Osteoblast (primary cell): ENCODE measurements at regions not wholly inside any gene's neighbourhood (a gene's known extent, or its start where the extent isn't known, plus 50 kb on each side); places are given as distances from the start of the nearest gene placed in this dataset. TPM values are rescaled to one million over a fixed set of nuclear protein-coding genes. Genes with fewer than 3 reads are reported as not detected.

Experiments used
- DNase-seq: peaks from one replicate; pipeline ENCODE4 v3.0.0; 2011; ENCODE audit warnings: low spot score, mixed read lengths; ENCODE audit not compliant: insufficient read length; ENCODE audit errors: missing footprints
- H2AFZ ChIP-seq: 2 replicates; pipeline ENCODE4 v1.6.0; 2011; ENCODE audit warnings: mild to moderate bottlenecking, low read length
- H3K27ac ChIP-seq: 2 replicates; pipeline ENCODE4 v1.5.1; 2011; ENCODE audit warnings: mild to moderate bottlenecking, low read depth, low read length, moderate library complexity
- H3K27me3 ChIP-seq: 2 replicates; pipeline ENCODE4 v1.6.0; 2012; ENCODE audit warnings: mild to moderate bottlenecking, control low read depth, inconsistent platforms, low read length, moderate library complexity; ENCODE audit not compliant: insufficient read depth
- H3K36me3 ChIP-seq: 2 replicates; pipeline ENCODE4 v1.5.1; 2011; ENCODE audit warnings: mild to moderate bottlenecking, low read length, control low read depth, moderate library complexity; ENCODE audit not compliant: insufficient read depth
- H3K4me1 ChIP-seq: 2 replicates; pipeline ENCODE4 v1.5.1; 2011; ENCODE audit warnings: mild to moderate bottlenecking, low read length, control low read depth, moderate library complexity; ENCODE audit not compliant: insufficient read depth
- H3K4me2 ChIP-seq: 2 replicates; pipeline ENCODE4 v1.6.0; 2011; ENCODE audit warnings: mild to moderate bottlenecking, low read length; ENCODE audit not compliant: insufficient read depth
- H3K4me3 ChIP-seq: fragments of 200-600 bp; sonication (generic); 3 replicates; pipeline ENCODE4 v1.5.1; 2012; ENCODE audit warnings: mild to moderate bottlenecking, low read length, inconsistent platforms; ENCODE audit not compliant: insufficient read depth
- H3K79me2 ChIP-seq: 2 replicates; pipeline ENCODE4 v1.6.0; 2012; ENCODE audit warnings: mild to moderate bottlenecking, low read length, control low read depth, inconsistent platforms; ENCODE audit not compliant: insufficient read depth
- H3K9me3 ChIP-seq: 2 replicates; pipeline ENCODE4 v1.5.1; 2011; ENCODE audit warnings: low read depth, low read length, control low read depth
- H4K20me1 ChIP-seq: 2 replicates; pipeline ENCODE4 v1.6.0; 2012; ENCODE audit warnings: mild to moderate bottlenecking, low read length, control low read depth; ENCODE audit not compliant: insufficient read depth
- small RNA-seq: library from RNA; depleted of rRNA; stranded (forward); fragments of <200 nt; gene quantifications from one replicate; pipeline ENCODE3, GENCODE V24; 2012
- TF ChIP-seq, protein P1 (sequence below): IDR thresholded peaks from 2 replicates; pipeline ENCODE4 v1.5.1; 2011; ENCODE audit warnings: mild to moderate bottlenecking, low read depth, low read length, moderate library complexity; ENCODE audit errors: extremely low read depth

DNA sequence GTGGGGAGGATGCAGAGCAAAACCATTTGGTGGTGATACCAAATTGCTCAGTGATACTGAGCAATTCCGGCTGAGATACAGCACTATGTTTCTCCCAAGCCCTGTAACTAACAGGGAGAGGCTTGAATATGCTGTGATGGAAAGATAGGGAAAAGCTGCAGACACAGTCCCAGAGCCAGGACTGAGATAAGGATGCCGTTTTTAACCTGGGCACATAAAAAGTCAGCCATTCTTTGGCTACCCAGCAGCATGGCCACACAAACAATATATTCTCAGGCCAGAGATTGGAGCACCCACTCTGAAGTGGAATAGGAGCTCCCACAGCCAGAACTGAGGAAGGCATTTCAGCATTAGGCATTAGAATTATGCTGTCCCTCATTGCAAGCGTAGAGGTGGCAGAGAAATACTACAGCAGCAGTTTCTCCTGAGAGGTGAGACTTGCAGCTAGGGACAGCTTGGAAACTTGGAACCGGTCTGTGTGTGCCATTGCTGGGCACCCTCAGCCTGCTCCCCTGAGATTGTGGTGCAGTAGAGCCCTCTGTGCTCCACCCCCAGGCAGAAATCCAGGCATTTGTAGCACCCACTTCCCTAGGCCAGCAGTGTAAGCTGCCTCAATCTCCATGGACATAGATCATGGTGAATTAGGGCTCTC lies 346.5 kb downstream of the TMEM135 start:
- Histone ChIP-seq H4K20me1 (no peaks in the 10 kb centered on the region), H3K79me2 (no peaks in the 10 kb centered on the region), H3K36me3 (no peaks in the 10 kb centered on the region), H3K27ac (no peak overlapping the region), H3K27me3 (peaks cover 2% of the 10 kb centered on the region), H3K4me1 (no peaks in the 10 kb centered on the region), H3K4me2 (no peak overlapping the region), H3K4me3 (no peak overlapping the region), H3K9me3 (no peaks in the 10 kb centered on the region), H2AFZ (no peak overlapping the region)
- TF ChIP-seq, protein P1, sequence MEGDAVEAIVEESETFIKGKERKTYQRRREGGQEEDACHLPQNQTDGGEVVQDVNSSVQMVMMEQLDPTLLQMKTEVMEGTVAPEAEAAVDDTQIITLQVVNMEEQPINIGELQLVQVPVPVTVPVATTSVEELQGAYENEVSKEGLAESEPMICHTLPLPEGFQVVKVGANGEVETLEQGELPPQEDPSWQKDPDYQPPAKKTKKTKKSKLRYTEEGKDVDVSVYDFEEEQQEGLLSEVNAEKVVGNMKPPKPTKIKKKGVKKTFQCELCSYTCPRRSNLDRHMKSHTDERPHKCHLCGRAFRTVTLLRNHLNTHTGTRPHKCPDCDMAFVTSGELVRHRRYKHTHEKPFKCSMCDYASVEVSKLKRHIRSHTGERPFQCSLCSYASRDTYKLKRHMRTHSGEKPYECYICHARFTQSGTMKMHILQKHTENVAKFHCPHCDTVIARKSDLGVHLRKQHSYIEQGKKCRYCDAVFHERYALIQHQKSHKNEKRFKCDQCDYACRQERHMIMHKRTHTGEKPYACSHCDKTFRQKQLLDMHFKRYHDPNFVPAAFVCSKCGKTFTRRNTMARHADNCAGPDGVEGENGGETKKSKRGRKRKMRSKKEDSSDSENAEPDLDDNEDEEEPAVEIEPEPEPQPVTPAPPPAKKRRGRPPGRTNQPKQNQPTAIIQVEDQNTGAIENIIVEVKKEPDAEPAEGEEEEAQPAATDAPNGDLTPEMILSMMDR = no peak
- no peak for DNase-seq

DNA sequence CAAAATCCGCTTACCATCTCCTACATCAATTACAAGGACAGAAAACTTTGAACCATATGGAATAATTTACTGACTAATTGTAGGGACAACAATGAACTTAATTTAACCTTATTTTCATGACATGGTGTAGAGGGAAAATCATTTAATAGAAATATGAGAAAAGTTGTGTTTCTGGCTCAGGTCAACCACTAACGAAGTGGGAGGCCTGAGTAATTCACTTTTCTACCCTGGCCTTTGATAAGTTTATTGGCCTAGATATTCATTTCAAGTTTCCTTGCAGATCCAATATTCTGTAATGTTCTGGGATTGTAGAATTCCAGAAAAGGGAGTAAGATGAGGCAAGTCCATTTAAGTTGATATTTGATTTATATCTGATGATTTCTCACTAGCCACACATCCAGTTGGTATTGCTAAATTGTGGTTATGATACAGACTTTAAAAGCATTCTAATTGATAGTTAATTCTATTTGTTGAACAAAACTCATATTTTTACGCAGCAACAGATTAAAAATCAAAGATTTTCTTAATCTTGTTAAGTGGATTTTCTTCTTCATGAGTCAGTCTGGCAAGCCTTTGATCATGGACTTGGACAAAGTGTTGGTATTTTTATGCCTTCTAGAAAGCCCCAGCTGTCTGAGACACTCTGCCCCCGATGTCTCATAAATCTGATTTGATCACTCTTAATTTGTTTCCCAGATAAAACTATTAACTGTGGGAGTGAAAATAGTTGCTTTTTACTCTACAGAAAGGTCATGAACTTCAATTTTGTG lies 336.5 kb downstream of the TMEM135 start:
- no peaks in the 10 kb centered on the region for H3K36me3 ChIP-seq

More for the DNA sequence above, 336.5 kb downstream of the TMEM135 start:
- H3K27ac ChIP-seq = no peak overlapping the region
- H3K9me3 ChIP-seq = no peaks in the 10 kb centered on the region
- peaks cover 22% of the 10 kb centered on the region for H3K27me3 ChIP-seq
- no peak for DNase-seq
- H3K4me3 ChIP-seq = no peak overlapping the region
- H4K20me1 ChIP-seq = no peaks in the 10 kb centered on the region
- TF ChIP-seq, protein P1 = no peak
- no peak overlapping the region for H2AFZ ChIP-seq
- H3K4me1 ChIP-seq = peaks cover 10% of the 10 kb centered on the region
- no peaks in the 10 kb centered on the region for H3K79me2 ChIP-seq
- no peak overlapping the region for H3K4me2 ChIP-seq

Small RNA genes lying in the stretch of these regions (small RNA-seq; reads per million reads assigned to genes)
- gene AP000676.1 (not detected), gene RF00026 (not detected), gene RNU6-1135P (not detected)
